GM23248 (cell line): ENCODE measurements at regions not wholly inside any gene's neighbourhood (a gene's known extent, or its start where the extent isn't known, plus 50 kb on each side); places are given as distances from the start of the nearest gene placed in this dataset.

Experiments
- EZH2 ChIP-seq: fragments of 200-600 bp; sonication (generic); IDR thresholded peaks from 2 replicates; pipeline ENCODE4 v1.6.1; 2018; ENCODE audit warnings: antibody characterized with exemption, mild to moderate bottlenecking; ENCODE audit not compliant: insufficient read depth, poor library complexity, severe bottlenecking
- EZH2phosphoT487 ChIP-seq: fragments of 200-600 bp; sonication (generic); IDR thresholded peaks from 2 replicates; pipeline ENCODE4 v1.6.1; 2018; ENCODE audit warnings: antibody characterized with exemption, moderate library complexity, mild to moderate bottlenecking, low read depth; ENCODE audit not compliant: insufficient read depth

GRCh38 chr15:26352909-26353308 lies 420.0 kb downstream of the GABRB3 start:
- no peak for TF ChIP-seq EZH2phosphoT487
- TF ChIP-seq EZH2 = no peak
